ENCODE measurements at regions not wholly inside any gene's neighbourhood (a gene's known extent, or its start where the extent isn't known, plus 50 kb on each side); places are given as distances from the start of the nearest gene placed in this dataset.
A peak's percentile ranks its signal among the peaks of the same experiment; 100 is the strongest.

- TF ChIP-seq CTCF (IDR thresholded peaks at IDR 0.05), result no peak
- no peak for DNase-seq (ENCODE audit: low spot score)
- H3K27ac ChIP-seq, result no peak overlapping the region
- no peak overlapping the region for H3K4me3 ChIP-seq
Observed at GRCh38 chr7:46301677-46302076, 380.6 kb upstream of the IGFBP3 start.

GRCh38 chr7:46297515-46297914 is 376.4 kb upstream of the IGFBP3 start:
- DNase-seq (ENCODE audit: low spot score), result no peak
- Histone ChIP-seq H3K27ac (no peak overlapping the region), H3K4me3 (no peak overlapping the region)
- no peak for TF ChIP-seq CTCF (IDR thresholded peaks at IDR 0.05)

- no peak overlapping the region for H3K4me3 ChIP-seq
- TF ChIP-seq CTCF (IDR thresholded peaks at IDR 0.05), result no peak
- no peak for DNase-seq (ENCODE audit: low spot score)
- no peak overlapping the region for H3K27ac ChIP-seq
Observed at GRCh38 chr7:46296526-46296925, 375.5 kb upstream of the IGFBP3 start.

- Histone ChIP-seq H3K4me3 (no peak overlapping the region), H3K27ac (no peak overlapping the region)
- DNase-seq (ENCODE audit: low spot score), result no peak
- TF ChIP-seq CTCF (IDR thresholded peaks at IDR 0.05), result no peak
Observed at GRCh38 chr7:46294381-46294780, 373.3 kb upstream of the IGFBP3 start.

GRCh38 chr7:46292741-46293140 is 371.7 kb upstream of the IGFBP3 start:
- no peak for DNase-seq (ENCODE audit: low spot score)
- Histone ChIP-seq H3K4me3 (no peak overlapping the region), H3K27ac (no peak overlapping the region)
- TF ChIP-seq CTCF (IDR thresholded peaks at IDR 0.05), result no peak

GRCh38 chr7:46291601-46292150 is 370.6 kb upstream of the IGFBP3 start:
- TF ChIP-seq CTCF (IDR thresholded peaks at IDR 0.05), result no peak
- peak overlapping the region; percentile 39 for H3K4me3 ChIP-seq
- no peak for DNase-seq (ENCODE audit: low spot score)
- H3K27ac ChIP-seq, result peak overlapping the region; percentile 56 to 69

GRCh38 chr7:46291050-46291438 is 370.0 kb upstream of the IGFBP3 start:
- peak overlapping the region; percentile 39 for H3K4me3 ChIP-seq
- H3K27ac ChIP-seq, result peak overlapping the region in 1 of 2 donors; percentile 32
- TF ChIP-seq CTCF (IDR thresholded peaks at IDR 0.05), result no peak
- no peak for DNase-seq (ENCODE audit: low spot score)
